ENCODE measurements at regions not wholly inside any gene's neighbourhood (a gene's known extent, or its start where the extent isn't known, plus 50 kb on each side); places are given as distances from the start of the nearest gene placed in this dataset.

- TF ChIP-seq POLR2AphosphoS5 (IDR thresholded peaks at IDR 0.05; ENCODE audit: insufficient read depth, low read depth, low read length): no peak
- no peak for TF ChIP-seq CTCF (IDR thresholded peaks at IDR 0.05; ENCODE audit: extremely low read depth in 1 of 2, insufficient read depth in 1 of 2, low read depth in 1 of 2, low read length in 2 of 2)
Observed at GRCh38 chr2:237171881-237172280, 86.2 kb downstream of the COPS8 start.
